IPS-18a (cell line): ENCODE measurements at regions not wholly inside any gene's neighbourhood (a gene's known extent, or its start where the extent isn't known, plus 50 kb on each side); places are given as distances from the start of the nearest gene placed in this dataset.

Experiments used
- H3K27ac ChIP-seq: one replicate; pipeline ENCODE4 v1.5.1; 2013; ENCODE audit warnings: low read length
- H3K27me3 ChIP-seq: one replicate; pipeline ENCODE4 v1.6.1; 2013; ENCODE audit warnings: mild to moderate bottlenecking, low read length; ENCODE audit not compliant: control insufficient read depth, insufficient read depth
- H3K36me3 ChIP-seq: one replicate; pipeline ENCODE4 v1.6.1; 2013; ENCODE audit warnings: low read depth, low read length; ENCODE audit not compliant: control insufficient read depth
- H3K4me1 ChIP-seq: one replicate; pipeline ENCODE4 v1.6.1; 2013; ENCODE audit warnings: low read depth, low read length; ENCODE audit not compliant: control insufficient read depth
- H3K4me3 ChIP-seq: one replicate; pipeline ENCODE4 v1.5.1; 2013; ENCODE audit warnings: low read length
- H3K9ac ChIP-seq: one replicate; pipeline ENCODE4 v1.6.1; 2013; ENCODE audit warnings: mild to moderate bottlenecking, low read length, moderate library complexity
- H3K9me3 ChIP-seq: one replicate; pipeline ENCODE4 v1.6.1; 2013; ENCODE audit warnings: low read depth, low read length; ENCODE audit not compliant: control insufficient read depth

DNA sequence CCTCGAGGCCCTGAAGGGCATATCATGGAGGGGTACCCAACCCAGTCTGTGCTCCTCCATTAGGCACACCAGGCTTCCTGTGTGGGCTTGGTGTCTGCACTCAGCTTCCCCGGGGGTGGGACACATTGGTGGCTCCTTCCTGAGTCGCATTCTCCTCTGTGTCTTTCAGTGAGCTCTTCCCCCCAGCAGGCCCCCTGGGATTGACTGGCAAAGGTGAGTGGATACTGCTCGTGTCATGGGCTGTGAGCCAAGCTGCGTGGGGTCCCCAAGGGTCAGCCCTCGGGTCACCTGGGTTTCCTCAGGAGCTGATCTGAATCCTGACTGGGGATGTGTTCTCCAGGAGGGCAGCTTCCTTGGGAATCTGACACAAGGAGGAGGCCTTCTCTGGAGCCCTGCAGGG lies 231.0 kb downstream of the SNRPN start:
- H3K9ac ChIP-seq: no peak overlapping the region
- no peaks in the 10 kb centered on the region for H3K4me1 ChIP-seq
- no peak overlapping the region for H3K4me3 ChIP-seq
- H3K9me3 ChIP-seq: peaks cover 22% of the 10 kb centered on the region
- no peaks in the 10 kb centered on the region for H3K27me3 ChIP-seq
- H3K27ac ChIP-seq: no peak overlapping the region
- no peaks in the 10 kb centered on the region for H3K36me3 ChIP-seq

DNA sequence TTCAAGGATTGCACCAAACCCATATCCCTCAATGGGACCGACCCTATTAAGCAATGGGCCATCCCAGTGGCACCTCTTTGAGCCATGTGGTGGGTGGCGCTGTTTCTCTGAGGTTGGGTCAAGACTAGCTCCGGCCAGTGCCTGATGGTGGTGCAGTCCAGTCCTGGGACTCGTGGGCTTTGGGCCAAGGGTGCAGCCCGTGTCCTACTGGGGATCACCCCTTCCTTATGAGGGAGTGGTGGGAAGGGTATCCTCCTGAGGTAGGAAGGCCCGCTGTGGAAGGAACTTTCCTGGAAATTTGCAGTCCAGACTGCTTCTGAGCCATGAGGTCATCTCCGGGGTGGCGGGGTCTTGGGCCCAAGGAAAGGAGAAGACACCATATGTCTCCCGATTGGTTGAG lies 231.6 kb downstream of the SNRPN start:
- Histone ChIP-seq H3K9me3 (peaks cover 22% of the 10 kb centered on the region), H3K36me3 (no peaks in the 10 kb centered on the region), H3K4me1 (no peaks in the 10 kb centered on the region), H3K9ac (no peak overlapping the region), H3K27me3 (no peaks in the 10 kb centered on the region), H3K27ac (no peak overlapping the region), H3K4me3 (no peak overlapping the region)

DNA sequence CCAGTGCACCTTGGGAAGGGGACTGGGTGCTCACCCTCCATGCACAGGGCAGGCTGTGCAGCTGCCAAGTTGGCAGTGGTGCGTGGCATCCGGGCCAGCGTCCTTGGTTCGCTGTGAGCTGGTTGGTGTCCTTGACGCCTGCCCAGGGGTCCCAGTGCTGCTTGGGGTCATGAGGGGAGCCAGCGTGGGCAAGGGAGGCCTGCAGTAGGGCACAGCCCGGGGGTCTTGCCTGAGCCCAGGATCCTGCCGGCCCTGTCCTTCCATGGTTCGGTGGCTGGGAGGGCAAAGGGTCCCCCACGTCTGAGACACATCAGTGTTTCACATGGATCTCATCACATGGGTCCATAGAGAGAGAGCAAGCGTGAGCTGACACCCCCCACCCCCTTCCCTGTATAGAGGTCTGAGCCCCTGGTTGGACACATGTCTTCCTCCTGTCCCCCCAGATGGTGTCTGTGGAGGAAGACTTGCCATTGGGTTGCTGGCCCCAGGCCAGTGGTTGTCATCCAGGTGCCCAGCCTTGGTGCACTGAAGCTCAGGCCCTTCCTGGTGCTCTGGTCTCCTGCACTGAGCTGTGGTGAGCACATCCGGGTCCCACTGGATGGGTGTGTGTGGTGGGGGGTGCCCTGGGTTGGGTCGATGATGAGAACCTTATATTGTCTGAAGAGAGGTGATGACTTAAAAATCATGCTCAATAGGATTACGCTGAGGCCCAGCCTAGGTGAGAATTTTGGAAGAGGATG lies 232.3 kb downstream of the SNRPN start:
- no peaks in the 10 kb centered on the region for H3K27me3 ChIP-seq
- H3K4me3 ChIP-seq: no peak overlapping the region
- H3K9me3 ChIP-seq: peaks cover 22% of the 10 kb centered on the region
- H3K9ac ChIP-seq: no peak overlapping the region
- H3K27ac ChIP-seq: no peak overlapping the region
- H3K4me1 ChIP-seq: no peaks in the 10 kb centered on the region
- no peaks in the 10 kb centered on the region for H3K36me3 ChIP-seq

DNA sequence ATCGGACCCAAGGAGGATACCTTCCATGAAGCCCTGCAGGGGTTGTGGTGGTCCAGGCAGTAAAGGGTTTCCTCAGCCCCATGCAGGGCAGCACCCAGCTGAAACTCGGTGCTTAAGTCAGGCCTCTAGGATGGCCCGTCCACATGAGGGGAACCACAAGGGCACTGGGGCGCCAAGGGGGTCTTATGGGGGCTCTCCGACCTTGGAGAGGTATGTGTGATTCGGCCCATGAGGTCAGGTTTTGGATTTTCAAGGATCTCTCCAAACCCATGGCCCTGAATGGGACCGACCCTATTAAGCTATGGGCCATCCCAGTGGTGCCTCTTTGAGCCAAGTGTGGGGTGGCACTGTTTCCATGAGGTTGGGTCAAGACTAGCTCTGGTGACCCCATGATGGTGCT lies 233.3 kb downstream of the SNRPN start:
- Histone ChIP-seq H3K27me3 (no peaks in the 10 kb centered on the region), H3K4me1 (no peaks in the 10 kb centered on the region), H3K9me3 (peaks cover 19% of the 10 kb centered on the region), H3K27ac (no peak overlapping the region), H3K9ac (no peak overlapping the region), H3K36me3 (no peaks in the 10 kb centered on the region), H3K4me3 (no peak overlapping the region)

DNA sequence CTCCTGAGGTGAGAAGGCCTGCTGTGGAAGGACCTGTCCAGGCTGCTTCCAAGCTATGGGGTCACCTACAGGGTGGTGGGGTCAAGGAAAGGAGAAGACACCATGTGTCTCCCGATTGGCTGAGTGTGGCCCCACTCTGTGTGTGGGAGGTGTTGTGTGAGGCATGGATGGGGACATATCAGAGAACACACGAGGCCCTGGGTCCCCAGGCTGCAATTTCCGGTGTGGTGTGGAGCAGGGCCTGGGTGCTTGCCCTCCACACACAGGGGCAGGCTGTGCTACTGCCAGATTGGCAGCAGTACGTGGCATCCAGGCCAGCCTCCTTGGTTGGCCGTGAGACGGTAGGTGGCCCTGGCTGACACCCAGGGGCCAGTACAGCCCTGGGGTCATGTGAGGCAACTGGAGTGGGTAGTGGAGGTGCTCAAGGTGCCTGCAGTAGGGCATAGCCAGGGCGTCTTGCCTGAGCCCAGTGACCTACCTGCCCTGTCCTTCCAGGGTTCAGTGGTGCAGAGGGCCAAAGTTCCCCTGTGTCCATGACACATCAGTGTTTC lies 233.8 kb downstream of the SNRPN start:
- H3K4me1 ChIP-seq: no peaks in the 10 kb centered on the region
- H3K4me3 ChIP-seq: no peak overlapping the region
- H3K36me3 ChIP-seq: no peaks in the 10 kb centered on the region
- H3K27me3 ChIP-seq: no peaks in the 10 kb centered on the region
- H3K9me3 ChIP-seq: peaks cover 16% of the 10 kb centered on the region
- no peak overlapping the region for H3K9ac ChIP-seq
- no peak overlapping the region for H3K27ac ChIP-seq

DNA sequence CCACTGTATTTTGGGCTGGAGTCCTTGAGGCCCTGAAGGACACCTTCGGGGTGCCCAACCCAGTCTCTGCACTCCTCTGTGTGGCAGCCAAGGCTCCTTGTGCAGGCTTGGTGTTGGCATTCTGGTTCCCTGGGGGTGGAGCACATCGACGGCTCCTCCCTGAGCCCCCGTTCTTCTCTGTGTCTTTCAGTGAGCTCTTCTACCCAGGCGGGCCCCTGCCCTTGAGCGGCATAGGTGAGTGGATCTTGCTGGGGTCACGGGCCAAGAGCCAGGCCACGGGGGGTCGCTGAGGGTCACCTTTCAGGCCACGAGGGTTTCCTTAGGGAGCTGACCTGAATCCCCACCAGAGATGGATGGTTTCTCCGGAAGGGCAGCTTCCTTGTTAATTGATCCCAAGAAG lies 234.8 kb downstream of the SNRPN start:
- H3K4me1 ChIP-seq: no peaks in the 10 kb centered on the region
- H3K4me3 ChIP-seq: no peak overlapping the region
- no peak overlapping the region for H3K9ac ChIP-seq
- peaks cover 16% of the 10 kb centered on the region for H3K9me3 ChIP-seq
- H3K36me3 ChIP-seq: no peaks in the 10 kb centered on the region
- no peak overlapping the region for H3K27ac ChIP-seq
- no peaks in the 10 kb centered on the region for H3K27me3 ChIP-seq

DNA sequence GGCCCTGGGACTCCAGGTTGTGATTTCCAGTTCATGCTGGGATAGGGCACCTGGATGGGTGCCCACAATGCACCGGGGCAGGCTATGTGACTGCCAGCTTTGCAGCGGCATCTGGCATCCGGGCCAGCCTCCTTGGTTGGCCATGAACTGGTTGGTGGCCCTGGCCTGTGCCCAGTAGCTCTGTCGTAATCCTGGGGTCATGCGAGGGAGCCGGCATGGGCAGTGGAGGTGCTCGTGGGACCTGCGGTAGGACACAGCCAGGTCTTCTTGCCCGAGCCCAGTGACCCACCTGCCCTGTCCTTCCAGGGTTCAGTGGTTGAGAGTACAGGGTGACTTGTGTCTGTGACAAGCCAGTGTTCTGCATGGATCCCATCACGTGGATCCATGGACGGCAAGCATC lies 237.9 kb downstream of the SNRPN start:
- H3K9ac ChIP-seq: no peak overlapping the region
- H3K9me3 ChIP-seq: peaks cover 26% of the 10 kb centered on the region
- no peaks in the 10 kb centered on the region for H3K36me3 ChIP-seq
- H3K4me1 ChIP-seq: no peaks in the 10 kb centered on the region
- H3K27ac ChIP-seq: no peak overlapping the region
- no peaks in the 10 kb centered on the region for H3K27me3 ChIP-seq
- H3K4me3 ChIP-seq: no peak overlapping the region

DNA sequence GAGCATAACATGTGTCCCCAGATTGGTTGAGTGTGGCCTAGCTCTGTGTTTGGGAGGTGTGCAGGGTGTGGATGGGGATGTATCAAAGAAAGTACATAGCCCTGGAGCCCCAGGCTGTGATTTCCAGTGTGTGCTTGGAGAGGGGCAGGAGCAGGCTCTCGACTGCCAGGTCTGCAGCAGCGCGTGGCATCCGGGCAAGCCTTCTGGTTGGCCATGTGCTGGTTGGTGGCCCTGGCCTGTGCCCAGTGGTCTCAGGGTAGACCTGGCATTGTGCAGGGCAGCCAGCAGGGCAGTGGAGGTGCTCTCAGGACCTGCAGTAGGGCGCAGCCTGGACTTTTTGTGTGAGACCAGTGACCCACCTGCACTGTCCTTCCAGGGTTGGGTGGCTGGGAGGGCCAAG lies 231.5 kb downstream of the UBE3A start:
- no peaks in the 10 kb centered on the region for H3K27me3 ChIP-seq
- H3K36me3 ChIP-seq: no peaks in the 10 kb centered on the region
- H3K9ac ChIP-seq: no peak overlapping the region
- H3K27ac ChIP-seq: no peak overlapping the region
- no peak overlapping the region for H3K4me3 ChIP-seq
- no peaks in the 10 kb centered on the region for H3K4me1 ChIP-seq
- peaks cover 32% of the 10 kb centered on the region for H3K9me3 ChIP-seq

DNA sequence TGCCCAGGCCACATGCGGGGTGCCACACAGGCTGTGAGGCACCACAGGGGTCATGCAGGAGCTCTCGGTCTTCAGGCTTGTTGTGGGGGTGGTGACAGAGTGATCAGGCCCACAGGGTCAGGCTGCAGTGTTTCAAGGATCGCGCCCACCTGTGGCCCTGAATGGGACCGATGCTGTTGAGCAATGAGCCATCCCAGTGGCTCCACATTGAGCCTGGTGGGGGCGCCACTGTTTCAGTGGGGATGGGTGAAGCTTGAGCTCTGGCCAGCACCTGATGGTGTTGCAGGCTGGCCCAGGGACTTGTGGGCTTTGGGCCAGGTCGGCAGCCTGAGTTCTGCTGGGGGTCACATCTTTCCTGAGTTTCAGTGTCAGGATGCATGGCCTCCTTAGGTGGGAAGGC lies 230.1 kb downstream of the UBE3A start:
- Histone ChIP-seq H3K9me3 (peaks cover 34% of the 10 kb centered on the region), H3K36me3 (no peaks in the 10 kb centered on the region), H3K27ac (no peak overlapping the region), H3K9ac (no peak overlapping the region), H3K27me3 (no peaks in the 10 kb centered on the region), H3K4me1 (no peaks in the 10 kb centered on the region), H3K4me3 (no peak overlapping the region)

DNA sequence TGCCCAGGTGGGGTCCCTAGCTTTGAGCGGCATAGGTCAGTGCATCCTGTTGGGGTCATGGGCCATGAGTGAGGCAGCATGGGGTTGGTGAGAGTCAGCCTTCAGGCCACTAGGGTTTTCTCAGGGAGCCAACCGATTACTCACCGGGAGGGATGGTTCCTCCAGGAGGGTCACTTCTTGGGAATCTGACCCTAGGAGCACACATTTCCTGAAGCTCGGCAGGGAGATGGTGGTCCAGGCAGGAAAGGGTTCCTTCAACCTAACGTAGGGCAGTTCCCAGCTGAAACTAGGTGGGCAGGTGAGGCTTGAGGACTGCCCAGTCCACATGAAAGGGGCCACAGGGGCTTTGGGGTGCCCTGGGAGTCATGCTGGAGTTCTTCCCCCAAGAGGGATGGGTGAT lies 218.0 kb downstream of the UBE3A start:
- H3K9ac ChIP-seq: no peak overlapping the region
- no peaks in the 10 kb centered on the region for H3K27me3 ChIP-seq
- H3K4me3 ChIP-seq: no peak overlapping the region
- no peak overlapping the region for H3K27ac ChIP-seq
- no peaks in the 10 kb centered on the region for H3K36me3 ChIP-seq
- H3K4me1 ChIP-seq: no peaks in the 10 kb centered on the region
- peaks cover 31% of the 10 kb centered on the region for H3K9me3 ChIP-seq

DNA sequence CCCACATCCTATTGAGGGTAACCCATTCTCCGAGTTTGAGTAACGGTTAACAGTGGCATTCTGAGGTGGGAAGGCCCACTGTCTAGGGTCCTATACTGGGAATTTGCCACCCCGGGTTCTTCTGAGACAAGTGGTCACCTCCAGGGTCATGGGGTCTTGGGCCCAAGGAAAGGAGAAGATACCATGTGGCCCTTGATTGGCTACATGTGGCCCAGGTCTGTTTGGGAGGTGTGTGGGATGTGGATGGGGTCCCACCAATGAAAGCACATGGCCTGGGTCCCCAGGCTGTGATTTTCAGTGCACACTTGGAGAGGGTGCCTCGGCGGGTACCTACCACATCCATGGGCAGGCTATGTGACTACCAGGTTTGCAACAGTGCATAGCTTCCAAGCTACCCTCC lies 214.4 kb downstream of the UBE3A start:
- H3K36me3 ChIP-seq: no peaks in the 10 kb centered on the region
- H3K4me1 ChIP-seq: no peaks in the 10 kb centered on the region
- H3K9ac ChIP-seq: no peak overlapping the region
- H3K27ac ChIP-seq: no peak overlapping the region
- H3K9me3 ChIP-seq: peaks cover 36% of the 10 kb centered on the region
- no peaks in the 10 kb centered on the region for H3K27me3 ChIP-seq
- H3K4me3 ChIP-seq: no peak overlapping the region

DNA sequence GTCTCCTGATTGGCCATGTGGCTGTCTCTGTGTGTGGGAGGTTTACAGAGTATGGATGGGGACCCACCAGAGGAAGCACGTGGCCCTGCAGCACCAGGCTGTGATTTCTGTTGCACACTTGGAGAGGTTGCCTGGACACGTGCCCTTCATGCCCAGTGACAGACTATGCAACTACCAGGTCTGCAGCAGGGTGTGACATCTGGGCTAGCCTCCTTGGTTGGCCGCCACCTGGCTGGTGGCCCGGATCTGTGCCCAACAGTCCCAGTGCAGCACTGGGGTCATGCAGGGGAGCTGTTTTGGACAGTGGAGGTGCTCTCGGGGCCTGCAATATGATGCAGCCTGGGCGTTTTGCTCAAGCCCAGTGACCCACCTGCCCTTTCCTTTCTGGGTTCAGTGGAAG lies 212.5 kb downstream of the UBE3A start:
- no peaks in the 10 kb centered on the region for H3K36me3 ChIP-seq
- peaks cover 38% of the 10 kb centered on the region for H3K9me3 ChIP-seq
- H3K4me1 ChIP-seq: no peaks in the 10 kb centered on the region
- no peak overlapping the region for H3K9ac ChIP-seq
- no peaks in the 10 kb centered on the region for H3K27me3 ChIP-seq
- H3K27ac ChIP-seq: no peak overlapping the region
- no peak overlapping the region for H3K4me3 ChIP-seq
